Type B pancreatic cell (in vitro differentiated cells): ENCODE measurements at regions not wholly inside any gene's neighbourhood (a gene's known extent, or its start where the extent isn't known, plus 50 kb on each side); places are given as distances from the start of the nearest gene placed in this dataset.

Source experiments
- DNase-seq: peaks from one replicate; pipeline ENCODE4 v3.0.0; 2021; ENCODE audit warnings: mixed read lengths; ENCODE audit not compliant: unreplicated experiment; ENCODE audit errors: extremely low spot score
- H3K27ac Mint-ChIP-seq: 2 replicates; pipeline ENCODE4 v1.8.0; 2021; ENCODE audit warnings: mild to moderate bottlenecking, mixed read lengths
- H3K27me3 Mint-ChIP-seq: 2 replicates; pipeline ENCODE4 v1.8.0; 2021; ENCODE audit warnings: mixed read lengths
- H3K36me3 Mint-ChIP-seq: 2 replicates; pipeline ENCODE4 v1.8.0; 2021; ENCODE audit warnings: mixed read lengths
- H3K4me1 Mint-ChIP-seq: one replicate; pipeline ENCODE4 v1.8.0; 2021; ENCODE audit warnings: mixed read lengths; ENCODE audit not compliant: unreplicated experiment
- H3K4me3 Mint-ChIP-seq: 2 replicates; pipeline ENCODE4 v1.8.0; 2021; ENCODE audit warnings: mild to moderate bottlenecking, mixed read lengths
- H3K9me3 Mint-ChIP-seq: 2 replicates; pipeline ENCODE4 v1.8.0; 2021; ENCODE audit warnings: mixed read lengths
- TF ChIP-seq, protein P1 (sequence below): fragments of 200-600 bp; sonication (generic); conservative IDR thresholded peaks from 2 replicates; pipeline ENCODE4 v1.5.0; 2021; ENCODE audit warnings: antibody characterized with exemption, mild to moderate bottlenecking

DNA sequence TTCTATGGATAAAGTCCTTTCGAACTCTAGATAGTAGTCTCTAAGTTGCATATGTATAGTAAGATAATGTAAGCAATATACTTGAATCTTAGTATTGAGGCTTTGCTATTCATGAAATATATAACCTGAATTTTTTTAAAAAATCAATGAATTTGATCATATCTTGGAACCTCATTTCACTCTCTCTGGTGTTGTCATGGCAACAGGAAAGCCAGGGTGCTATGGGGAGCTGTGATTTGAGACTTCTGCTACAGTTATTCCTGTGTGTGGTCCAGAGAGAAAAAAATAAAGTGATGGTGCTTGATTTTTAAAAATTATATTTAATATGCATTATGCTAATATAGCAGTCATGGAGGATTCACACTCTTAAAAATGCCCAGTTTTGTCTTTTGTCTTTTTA, 508.0 kb downstream of the SNAPC1 start:
- Mint-ChIP-seq H3K4me1 (no peaks in the 10 kb centered on the region), H3K27ac (no peak overlapping the region), H3K9me3 (no peaks in the 10 kb centered on the region), H3K4me3 (no peak overlapping the region), H3K27me3 (peaks cover 10% of the 10 kb centered on the region), H3K36me3 (no peaks in the 10 kb centered on the region)
- no peak for DNase-seq
- TF ChIP-seq, protein P1, sequence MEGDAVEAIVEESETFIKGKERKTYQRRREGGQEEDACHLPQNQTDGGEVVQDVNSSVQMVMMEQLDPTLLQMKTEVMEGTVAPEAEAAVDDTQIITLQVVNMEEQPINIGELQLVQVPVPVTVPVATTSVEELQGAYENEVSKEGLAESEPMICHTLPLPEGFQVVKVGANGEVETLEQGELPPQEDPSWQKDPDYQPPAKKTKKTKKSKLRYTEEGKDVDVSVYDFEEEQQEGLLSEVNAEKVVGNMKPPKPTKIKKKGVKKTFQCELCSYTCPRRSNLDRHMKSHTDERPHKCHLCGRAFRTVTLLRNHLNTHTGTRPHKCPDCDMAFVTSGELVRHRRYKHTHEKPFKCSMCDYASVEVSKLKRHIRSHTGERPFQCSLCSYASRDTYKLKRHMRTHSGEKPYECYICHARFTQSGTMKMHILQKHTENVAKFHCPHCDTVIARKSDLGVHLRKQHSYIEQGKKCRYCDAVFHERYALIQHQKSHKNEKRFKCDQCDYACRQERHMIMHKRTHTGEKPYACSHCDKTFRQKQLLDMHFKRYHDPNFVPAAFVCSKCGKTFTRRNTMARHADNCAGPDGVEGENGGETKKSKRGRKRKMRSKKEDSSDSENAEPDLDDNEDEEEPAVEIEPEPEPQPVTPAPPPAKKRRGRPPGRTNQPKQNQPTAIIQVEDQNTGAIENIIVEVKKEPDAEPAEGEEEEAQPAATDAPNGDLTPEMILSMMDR = no peak

- Mint-ChIP-seq H3K4me1 (no peaks in the 10 kb centered on the region), H3K36me3 (no peaks in the 10 kb centered on the region), H3K9me3 (no peaks in the 10 kb centered on the region), H3K4me3 (no peak overlapping the region), H3K27me3 (no peaks in the 10 kb centered on the region), H3K27ac (no peak overlapping the region)
- TF ChIP-seq, protein P1 = no peak
- no peak for DNase-seq
These were observed 518.1 kb downstream of the SNAPC1 start for GRCh38 chr14:62280366-62280765.

- no peaks in the 10 kb centered on the region for H3K27me3 Mint-ChIP-seq
- H3K27ac Mint-ChIP-seq = no peak overlapping the region
- no peak overlapping the region for H3K4me3 Mint-ChIP-seq
- H3K4me1 Mint-ChIP-seq = no peaks in the 10 kb centered on the region
- DNase-seq = no peak
- TF ChIP-seq, protein P1 = no peak
- H3K9me3 Mint-ChIP-seq = no peaks in the 10 kb centered on the region
- no peaks in the 10 kb centered on the region for H3K36me3 Mint-ChIP-seq
These were observed 521.6 kb downstream of the SNAPC1 start for GRCh38 chr14:62283837-62284236.

GRCh38 chr14:62289471-62289870, 527.3 kb downstream of the SNAPC1 start:
- no peaks in the 10 kb centered on the region for H3K36me3 Mint-ChIP-seq
- no peak for DNase-seq
- H3K4me3 Mint-ChIP-seq = no peak overlapping the region
- H3K27me3 Mint-ChIP-seq = peaks cover 5% of the 10 kb centered on the region
- no peaks in the 10 kb centered on the region for H3K9me3 Mint-ChIP-seq
- TF ChIP-seq, protein P1 = no peak
- no peak overlapping the region for H3K27ac Mint-ChIP-seq
- H3K4me1 Mint-ChIP-seq = no peaks in the 10 kb centered on the region

DNA sequence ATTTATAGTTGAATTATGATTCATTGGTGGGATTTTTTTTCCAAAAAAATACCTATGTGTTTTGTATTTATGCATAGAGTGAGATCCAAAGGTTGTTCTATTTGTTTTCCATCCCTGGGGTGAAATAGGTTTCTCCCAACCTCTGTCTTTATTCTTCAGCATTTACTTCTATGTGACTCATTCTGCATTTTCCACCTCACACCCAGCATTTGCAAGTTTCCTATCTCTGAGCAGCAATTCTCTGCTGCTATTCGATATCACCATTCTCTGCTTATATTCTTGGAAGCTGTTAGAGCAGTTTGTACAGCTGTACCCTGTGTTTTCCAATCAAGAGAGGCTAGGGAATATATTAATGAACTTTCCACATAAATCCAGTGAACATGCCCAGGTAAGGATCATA, 538.9 kb downstream of the SNAPC1 start:
- Mint-ChIP-seq H3K27ac (no peak overlapping the region), H3K4me1 (peaks cover 5% of the 10 kb centered on the region), H3K27me3 (no peaks in the 10 kb centered on the region), H3K4me3 (no peak overlapping the region), H3K36me3 (no peaks in the 10 kb centered on the region), H3K9me3 (no peaks in the 10 kb centered on the region)
- no peak for DNase-seq
- TF ChIP-seq, protein P1 = no peak

DNA sequence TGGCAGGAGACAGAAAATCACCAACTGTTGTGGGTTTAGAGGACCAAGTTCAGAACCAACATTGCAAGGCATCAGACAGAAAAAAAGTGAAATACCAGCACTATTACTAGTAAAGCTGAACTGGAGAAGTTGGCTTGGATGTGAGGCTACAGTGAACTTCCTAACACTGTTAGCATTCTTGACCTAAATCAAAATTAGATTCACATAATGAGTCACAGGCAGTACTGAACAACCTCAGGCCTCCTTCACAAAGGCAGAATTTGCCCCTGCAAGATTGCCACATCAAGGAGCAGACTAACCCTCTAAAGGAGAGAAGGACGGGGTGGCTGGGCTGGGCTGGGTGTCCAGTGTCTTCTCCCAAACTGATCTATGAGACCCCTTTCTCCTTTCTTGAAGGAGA, 539.7 kb downstream of the SNAPC1 start:
- TF ChIP-seq, protein P1 = no peak
- Mint-ChIP-seq H3K4me1 (peaks cover 5% of the 10 kb centered on the region), H3K27ac (no peak overlapping the region), H3K4me3 (no peak overlapping the region), H3K27me3 (no peaks in the 10 kb centered on the region), H3K36me3 (no peaks in the 10 kb centered on the region), H3K9me3 (no peaks in the 10 kb centered on the region)
- DNase-seq = no peak
